ENCODE measurements at regions not wholly inside any gene's neighbourhood (a gene's known extent, or its start where the extent isn't known, plus 50 kb on each side); places are given as distances from the start of the nearest gene placed in this dataset.

DNA sequence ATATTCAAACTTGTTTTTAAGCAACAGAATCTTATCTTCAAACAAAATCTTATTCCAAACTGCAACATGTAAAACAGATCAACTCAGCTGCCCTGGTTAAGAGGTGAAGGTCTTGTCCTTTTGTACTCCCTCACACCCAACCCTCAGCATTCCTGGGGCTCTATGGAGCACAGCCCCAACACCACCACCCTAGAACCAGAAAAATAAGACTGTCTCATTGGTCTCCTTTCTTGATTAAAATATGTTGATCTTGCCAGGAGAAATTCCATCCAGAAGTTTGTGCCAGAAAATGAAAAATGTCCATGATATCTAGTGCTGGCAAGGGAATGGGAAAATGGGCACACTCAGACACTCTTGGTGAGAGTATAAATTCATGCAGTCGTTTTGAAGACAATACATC is 62.1 kb upstream of the TMEM17 start:
- H3K4me3 ChIP-seq (ENCODE audit: insufficient read depth, low read depth, low read length) = no peak overlapping the region
- Mint-ChIP-seq H3K4me1 (ENCODE audit: low read depth, unreplicated experiment) (peaks cover 3% of the 10 kb centered on the region), H3K4me3 (ENCODE audit: unreplicated experiment) (no peak overlapping the region), H3K36me3 (ENCODE audit: low read depth, unreplicated experiment) (no peaks in the 10 kb centered on the region), H3K9me3 (ENCODE audit: unreplicated experiment) (no peaks in the 10 kb centered on the region), H3K27ac (ENCODE audit: unreplicated experiment) (no peak overlapping the region), H3K27me3 (ENCODE audit: low read depth, unreplicated experiment) (peaks cover 5% of the 10 kb centered on the region)
- no peaks in the 10 kb centered on the region for H3K79me2 ChIP-seq (ENCODE audit: insufficient read depth, low read length)
- H4K20me1 ChIP-seq (ENCODE audit: insufficient read depth, low read length) = no peaks in the 10 kb centered on the region
- no peak for FAIRE-seq
- H3K9ac ChIP-seq (ENCODE audit: low read length) = no peak overlapping the region
- no peaks in the 10 kb centered on the region for H3K36me3 ChIP-seq (ENCODE audit: insufficient read depth, low read length)
- peaks cover 11% of the 10 kb centered on the region for H3K4me1 ChIP-seq (ENCODE audit: insufficient read depth, low read length)
- no peak overlapping the region for H2AFZ ChIP-seq (ENCODE audit: low read depth, low read length)
- H3K4me2 ChIP-seq (ENCODE audit: low read length) = no peak overlapping the region
- TF ChIP-seq EZH2 (IDR thresholded peaks at IDR 0.05; ENCODE audit: insufficient read depth, low read length) = no peak
- TF ChIP-seq, protein P1, sequence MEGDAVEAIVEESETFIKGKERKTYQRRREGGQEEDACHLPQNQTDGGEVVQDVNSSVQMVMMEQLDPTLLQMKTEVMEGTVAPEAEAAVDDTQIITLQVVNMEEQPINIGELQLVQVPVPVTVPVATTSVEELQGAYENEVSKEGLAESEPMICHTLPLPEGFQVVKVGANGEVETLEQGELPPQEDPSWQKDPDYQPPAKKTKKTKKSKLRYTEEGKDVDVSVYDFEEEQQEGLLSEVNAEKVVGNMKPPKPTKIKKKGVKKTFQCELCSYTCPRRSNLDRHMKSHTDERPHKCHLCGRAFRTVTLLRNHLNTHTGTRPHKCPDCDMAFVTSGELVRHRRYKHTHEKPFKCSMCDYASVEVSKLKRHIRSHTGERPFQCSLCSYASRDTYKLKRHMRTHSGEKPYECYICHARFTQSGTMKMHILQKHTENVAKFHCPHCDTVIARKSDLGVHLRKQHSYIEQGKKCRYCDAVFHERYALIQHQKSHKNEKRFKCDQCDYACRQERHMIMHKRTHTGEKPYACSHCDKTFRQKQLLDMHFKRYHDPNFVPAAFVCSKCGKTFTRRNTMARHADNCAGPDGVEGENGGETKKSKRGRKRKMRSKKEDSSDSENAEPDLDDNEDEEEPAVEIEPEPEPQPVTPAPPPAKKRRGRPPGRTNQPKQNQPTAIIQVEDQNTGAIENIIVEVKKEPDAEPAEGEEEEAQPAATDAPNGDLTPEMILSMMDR (IDR thresholded peaks at IDR 0.05; ENCODE audit: insufficient read depth, low read depth, low read length) = no peak
- H3K27ac ChIP-seq (ENCODE audit: low read depth, low read length) = no peak overlapping the region
- no peaks in the 10 kb centered on the region for H3K9me3 ChIP-seq (ENCODE audit: insufficient read depth, low read depth, low read length)
- no peaks in the 10 kb centered on the region for H3K27me3 ChIP-seq (ENCODE audit: insufficient read depth, low read length)
- DNase-seq (ENCODE audit: low read depth) = no peak

DNA sequence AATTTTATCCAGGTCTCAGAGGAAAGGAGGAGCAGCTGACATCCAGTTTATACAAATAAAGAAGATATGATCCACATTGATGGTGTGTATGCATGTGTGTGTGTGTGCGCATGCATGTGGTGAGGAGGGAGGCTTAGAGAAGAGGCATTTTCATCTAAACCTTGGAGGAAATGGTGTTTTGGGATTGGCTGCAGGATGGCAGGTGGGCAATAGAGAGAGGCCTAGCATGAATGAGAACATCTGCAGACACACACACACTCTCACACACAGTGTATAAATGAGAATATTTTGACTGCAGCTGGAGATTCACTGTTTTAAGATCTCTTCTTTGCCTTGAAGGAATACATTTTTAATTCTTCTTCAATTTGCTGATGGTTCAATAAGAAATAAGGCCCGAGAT is 61.7 kb upstream of the TMEM17 start:
- Mint-ChIP-seq H3K27me3 (ENCODE audit: low read depth, unreplicated experiment) (peaks cover 5% of the 10 kb centered on the region), H3K4me1 (ENCODE audit: low read depth, unreplicated experiment) (no peaks in the 10 kb centered on the region), H3K9me3 (ENCODE audit: unreplicated experiment) (no peaks in the 10 kb centered on the region), H3K36me3 (ENCODE audit: low read depth, unreplicated experiment) (no peaks in the 10 kb centered on the region), H3K27ac (ENCODE audit: unreplicated experiment) (no peak overlapping the region), H3K4me3 (ENCODE audit: unreplicated experiment) (no peak overlapping the region)
- Histone ChIP-seq H3K9ac (ENCODE audit: low read length) (no peak overlapping the region), H3K27me3 (ENCODE audit: insufficient read depth, low read length) (no peaks in the 10 kb centered on the region), H3K4me3 (ENCODE audit: insufficient read depth, low read depth, low read length) (no peak overlapping the region), H3K79me2 (ENCODE audit: insufficient read depth, low read length) (no peaks in the 10 kb centered on the region), H3K36me3 (ENCODE audit: insufficient read depth, low read length) (no peaks in the 10 kb centered on the region), H3K4me1 (ENCODE audit: insufficient read depth, low read length) (peaks cover 8% of the 10 kb centered on the region), H3K27ac (ENCODE audit: low read depth, low read length) (no peak overlapping the region), H3K9me3 (ENCODE audit: insufficient read depth, low read depth, low read length) (no peaks in the 10 kb centered on the region), H4K20me1 (ENCODE audit: insufficient read depth, low read length) (no peaks in the 10 kb centered on the region), H2AFZ (ENCODE audit: low read depth, low read length) (no peak overlapping the region), H3K4me2 (ENCODE audit: low read length) (no peak overlapping the region)
- TF ChIP-seq EZH2 (IDR thresholded peaks at IDR 0.05; ENCODE audit: insufficient read depth, low read length) = no peak
- TF ChIP-seq, protein P1 (IDR thresholded peaks at IDR 0.05; ENCODE audit: insufficient read depth, low read depth, low read length) = no peak
- no peak for DNase-seq (ENCODE audit: low read depth)
- FAIRE-seq = no peak

DNA sequence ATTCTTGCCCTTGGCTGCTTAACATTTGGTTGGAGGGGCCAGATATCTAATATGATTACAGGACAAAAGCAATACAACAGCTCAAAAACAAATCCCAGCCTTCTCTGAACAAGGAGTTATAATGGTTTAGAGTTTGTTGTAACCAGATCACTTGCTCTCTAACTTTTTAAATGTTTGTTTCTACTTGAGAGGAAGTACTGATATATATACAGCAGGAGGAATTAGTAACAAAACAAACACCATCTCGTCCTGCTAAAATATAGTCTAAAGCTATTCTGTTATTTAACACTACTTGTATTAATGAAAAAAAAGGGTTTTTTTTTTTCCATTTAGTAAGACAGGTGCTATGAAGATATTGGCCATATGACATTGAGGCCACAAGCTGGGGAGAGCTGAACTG is 60.9 kb upstream of the TMEM17 start:
- FAIRE-seq (no peak), DNase-seq (ENCODE audit: low read depth) (no peak)
- Histone ChIP-seq H3K27me3 (ENCODE audit: insufficient read depth, low read length) (no peaks in the 10 kb centered on the region), H3K36me3 (ENCODE audit: insufficient read depth, low read length) (no peaks in the 10 kb centered on the region), H3K4me1 (ENCODE audit: insufficient read depth, low read length) (peaks cover 8% of the 10 kb centered on the region), H3K4me3 (ENCODE audit: insufficient read depth, low read depth, low read length) (no peak overlapping the region), H3K79me2 (ENCODE audit: insufficient read depth, low read length) (no peaks in the 10 kb centered on the region), H3K9me3 (ENCODE audit: insufficient read depth, low read depth, low read length) (no peaks in the 10 kb centered on the region), H2AFZ (ENCODE audit: low read depth, low read length) (no peak overlapping the region), H4K20me1 (ENCODE audit: insufficient read depth, low read length) (no peaks in the 10 kb centered on the region), H3K27ac (ENCODE audit: low read depth, low read length) (no peak overlapping the region), H3K4me2 (ENCODE audit: low read length) (no peak overlapping the region), H3K9ac (ENCODE audit: low read length) (no peak overlapping the region)
- TF ChIP-seq, protein P1 (IDR thresholded peaks at IDR 0.05; ENCODE audit: insufficient read depth, low read depth, low read length) = no peak
- no peak for TF ChIP-seq EZH2 (IDR thresholded peaks at IDR 0.05; ENCODE audit: insufficient read depth, low read length)
- no peaks in the 10 kb centered on the region for H3K9me3 Mint-ChIP-seq (ENCODE audit: unreplicated experiment)
- H3K4me1 Mint-ChIP-seq (ENCODE audit: low read depth, unreplicated experiment) = no peaks in the 10 kb centered on the region
- H3K4me3 Mint-ChIP-seq (ENCODE audit: unreplicated experiment) = no peak overlapping the region
- no peak overlapping the region for H3K27ac Mint-ChIP-seq (ENCODE audit: unreplicated experiment)
- H3K36me3 Mint-ChIP-seq (ENCODE audit: low read depth, unreplicated experiment) = no peaks in the 10 kb centered on the region
- H3K27me3 Mint-ChIP-seq (ENCODE audit: low read depth, unreplicated experiment) = peaks cover 8% of the 10 kb centered on the region

Data from astrocyte (in vitro differentiated cells and primary cell).